AG04450 (cell line): ENCODE measurements at regions not wholly inside any gene's neighbourhood (a gene's known extent, or its start where the extent isn't known, plus 50 kb on each side); places are given as distances from the start of the nearest gene placed in this dataset.

Source experiments
- CTCF ChIA-PET: fragments of 300-600, 350-600 bp; formaldehyde crosslinking; extraction: SDS; loops from one replicate; lab custom pipeline; 2022; ENCODE audit warnings: antibody characterized with exemption, inconsistent platforms; lab: Charles Lee
- POLR2A ChIA-PET: fragments of 350-600 bp; formaldehyde crosslinking; extraction: SDS; loops from one replicate; lab custom pipeline; 2021; ENCODE audit warnings: antibody characterized with exemption, inconsistent platforms; lab: Yijun Ruan, JAX
- DNase-seq: peaks from one replicate; pipeline ENCODE4 v3.0.0-alpha.2; 2011; ENCODE audit warnings: low read depth, low spot score
- H3K27ac ChIP-seq: one replicate; pipeline ENCODE4 v1.5.1; 2012; ENCODE audit warnings: low read depth, low read length, control low read depth
- H3K27me3 ChIP-seq: one replicate; pipeline ENCODE4 v1.6.0; 2012; ENCODE audit warnings: low read length; ENCODE audit not compliant: control insufficient read depth, insufficient read depth
- H3K4me3 ChIP-seq: 2 replicates; pipeline ENCODE4 v1.5.1; 2011; ENCODE audit warnings: mild to moderate bottlenecking, low read depth, low read length, control low read depth
- H3K9me3 ChIP-seq: 2 replicates; pipeline ENCODE4 v1.5.1; 2012; ENCODE audit warnings: low read length; ENCODE audit not compliant: control insufficient read depth, insufficient read depth
- CTCF ChIP-seq: IDR thresholded peaks from 2 replicates; pipeline ENCODE4 v1.5.1; 2011; ENCODE audit warnings: low read depth, low read length, control low read depth, inconsistent platforms

- no peak overlapping the region for H3K27ac ChIP-seq
- ChIA-PET POLR2A (no interaction called here), CTCF (no interaction called here)
- DNase-seq = no peak
- no peaks in the 10 kb centered on the region for H3K27me3 ChIP-seq
- H3K9me3 ChIP-seq = peaks cover 15% of the 10 kb centered on the region
- TF ChIP-seq CTCF = no peak
- H3K4me3 ChIP-seq = no peak overlapping the region
Measured at GRCh38 chr6:164006459-164006858, 591.9 kb downstream of the QKI start.

- Histone ChIP-seq H3K27me3 (no peaks in the 10 kb centered on the region), H3K4me3 (no peak overlapping the region), H3K27ac (no peak overlapping the region), H3K9me3 (peaks cover 15% of the 10 kb centered on the region)
- ChIA-PET POLR2A (no interaction called here), CTCF (no interaction called here)
- no peak for TF ChIP-seq CTCF
- DNase-seq = no peak
Measured at GRCh38 chr6:164005004-164005711, 590.6 kb downstream of the QKI start.

GRCh38 chr6:164000276-164000675 lies 585.8 kb downstream of the QKI start:
- POLR2A ChIA-PET = no interaction called here
- no peak for TF ChIP-seq CTCF
- Histone ChIP-seq H3K4me3 (no peak overlapping the region), H3K27ac (no peak overlapping the region), H3K9me3 (peaks cover 20% of the 10 kb centered on the region), H3K27me3 (no peaks in the 10 kb centered on the region)
- CTCF ChIA-PET = no interaction called here
- DNase-seq = no peak

- TF ChIP-seq CTCF = no peak
- Histone ChIP-seq H3K4me3 (no peak overlapping the region), H3K9me3 (peaks cover 20% of the 10 kb centered on the region), H3K27me3 (no peaks in the 10 kb centered on the region), H3K27ac (no peak overlapping the region)
- no peak for DNase-seq
- CTCF ChIA-PET = no interaction called here
- POLR2A ChIA-PET = no interaction called here
Measured at GRCh38 chr6:163999475-164000125, 585.1 kb downstream of the QKI start.

- no peak overlapping the region for H3K4me3 ChIP-seq
- DNase-seq = no peak
- POLR2A ChIA-PET = no interaction called here
- H3K27me3 ChIP-seq = no peaks in the 10 kb centered on the region
- no peak for TF ChIP-seq CTCF
- peaks cover 20% of the 10 kb centered on the region for H3K9me3 ChIP-seq
- CTCF ChIA-PET = no interaction called here
- H3K27ac ChIP-seq = no peak overlapping the region
Measured at GRCh38 chr6:163998496-163998895, 584.0 kb downstream of the QKI start.
